NCI-H1092 (cell line): ENCODE measurements at regions not wholly inside any gene's neighbourhood (a gene's known extent, or its start where the extent isn't known, plus 50 kb on each side); places are given as distances from the start of the nearest gene placed in this dataset.

Source experiments
- DNase-seq: peaks from one replicate; lab custom pipeline; 2025; lab: John Stamatoyannopoulos, UW

GRCh38 chr13:100855151-100855550 lies 180.6 kb upstream of the TMTC4 start:
- no peak for DNase-seq

GRCh38 chr13:100854006-100854405 lies 179.4 kb upstream of the TMTC4 start:
- no peak for DNase-seq

GRCh38 chr13:100853434-100853833 lies 178.8 kb upstream of the TMTC4 start:
- no peak for DNase-seq

- DNase-seq = no peak
Measured at GRCh38 chr13:100852146-100852545, 177.6 kb upstream of the TMTC4 start.

GRCh38 chr13:100848304-100848703 lies 173.7 kb upstream of the TMTC4 start:
- DNase-seq = no peak

GRCh38 chr13:100845128-100845757 lies 170.6 kb upstream of the TMTC4 start:
- DNase-seq = no peak

GRCh38 chr13:100842136-100842535 lies 167.5 kb upstream of the TMTC4 start:
- no peak for DNase-seq

GRCh38 chr13:100838387-100838786 lies 163.8 kb upstream of the TMTC4 start:
- no peak for DNase-seq

- no peak for DNase-seq
Measured at GRCh38 chr13:100837631-100838030, 163.0 kb upstream of the TMTC4 start.

GRCh38 chr13:100836711-100837110 lies 162.1 kb upstream of the TMTC4 start:
- no peak for DNase-seq

GRCh38 chr13:100835695-100836094 lies 161.1 kb upstream of the TMTC4 start:
- DNase-seq = no peak

GRCh38 chr13:100833427-100833826 lies 158.8 kb upstream of the TMTC4 start:
- no peak for DNase-seq

GRCh38 chr13:100828226-100828625 lies 153.6 kb upstream of the TMTC4 start:
- DNase-seq = peak; percentile 48

- no peak for DNase-seq
Measured at GRCh38 chr13:100827489-100828176, 153.0 kb upstream of the TMTC4 start.

- DNase-seq = no peak
Measured at GRCh38 chr13:100826441-100826840, 151.8 kb upstream of the TMTC4 start.

GRCh38 chr13:100825557-100825956 lies 151.0 kb upstream of the TMTC4 start:
- no peak for DNase-seq

- DNase-seq = no peak
Measured at GRCh38 chr13:100824366-100824765, 149.8 kb upstream of the TMTC4 start.

- no peak for DNase-seq
Measured at GRCh38 chr13:100823448-100823847, 148.9 kb upstream of the TMTC4 start.

GRCh38 chr13:100822871-100823443 lies 148.4 kb upstream of the TMTC4 start:
- DNase-seq = no peak

- DNase-seq = no peak
Measured at GRCh38 chr13:100818711-100819110, 144.1 kb upstream of the TMTC4 start.

GRCh38 chr13:100817928-100818327 lies 143.3 kb upstream of the TMTC4 start:
- DNase-seq = no peak

- no peak for DNase-seq
Measured at GRCh38 chr13:100815476-100816046, 141.0 kb upstream of the TMTC4 start.

GRCh38 chr13:100812982-100813584 lies 138.5 kb upstream of the TMTC4 start:
- DNase-seq = no peak
